GM18502 (cell line): ENCODE measurements at regions not wholly inside any gene's neighbourhood (a gene's known extent, or its start where the extent isn't known, plus 50 kb on each side); places are given as distances from the start of the nearest gene placed in this dataset.

ENCODE experiments used
- ATAC-seq: cut with Tn5 transposase; IDR thresholded peaks from one replicate; pipeline ENCODE4 v1.9.1; 2021; ENCODE audit warnings: mild to moderate bottlenecking; ENCODE audit not compliant: unreplicated experiment, poor library complexity

GRCh38 chr12:41794336-41794735 lies 350.3 kb downstream of the GXYLT1 start:
- no peak for ATAC-seq

GRCh38 chr12:41784957-41785356 lies 359.7 kb downstream of the GXYLT1 start:
- no peak for ATAC-seq

GRCh38 chr12:41778934-41779333 lies 365.7 kb downstream of the GXYLT1 start:
- no peak for ATAC-seq

- ATAC-seq: no peak
Measured at GRCh38 chr12:41777064-41777790, 367.4 kb downstream of the GXYLT1 start.

GRCh38 chr12:41772478-41772877 lies 372.2 kb downstream of the GXYLT1 start:
- ATAC-seq: no peak

- ATAC-seq: peak; percentile 85
Measured at GRCh38 chr12:41769810-41770209, 374.9 kb downstream of the GXYLT1 start.

- ATAC-seq: no peak
Measured at GRCh38 chr12:41768456-41768855, 376.2 kb downstream of the GXYLT1 start.

GRCh38 chr12:41762691-41763090 lies 382.0 kb downstream of the GXYLT1 start:
- ATAC-seq: no peak

- ATAC-seq: no peak
Measured at GRCh38 chr12:41745593-41745992, 399.1 kb downstream of the GXYLT1 start.

GRCh38 chr12:41743835-41744234 lies 400.8 kb downstream of the GXYLT1 start:
- no peak for ATAC-seq

- no peak for ATAC-seq
Measured at GRCh38 chr12:41739066-41739465, 405.6 kb downstream of the GXYLT1 start.

- ATAC-seq: no peak
Measured at GRCh38 chr12:41737423-41737822, 407.3 kb downstream of the GXYLT1 start.

- no peak for ATAC-seq
Measured at GRCh38 chr12:41736436-41736835, 408.2 kb downstream of the GXYLT1 start.

GRCh38 chr12:41731691-41732090 lies 413.0 kb downstream of the GXYLT1 start:
- no peak for ATAC-seq

GRCh38 chr12:41731061-41731460 lies 413.6 kb downstream of the GXYLT1 start:
- ATAC-seq: no peak

GRCh38 chr12:41724216-41724615 lies 420.5 kb downstream of the GXYLT1 start:
- no peak for ATAC-seq

- ATAC-seq: no peak
Measured at GRCh38 chr12:41719214-41719613, 425.5 kb downstream of the GXYLT1 start.

GRCh38 chr12:41715256-41715655 lies 429.4 kb downstream of the GXYLT1 start:
- no peak for ATAC-seq

- ATAC-seq: no peak
Measured at GRCh38 chr12:41709463-41710285, 435.0 kb downstream of the GXYLT1 start.

- ATAC-seq: no peak
Measured at GRCh38 chr12:41709012-41709411, 435.7 kb downstream of the GXYLT1 start.

- ATAC-seq: no peak
Measured at GRCh38 chr12:41706376-41706775, 438.3 kb downstream of the GXYLT1 start.
